ENCODE measurements at regions not wholly inside any gene's neighbourhood (a gene's known extent, or its start where the extent isn't known, plus 50 kb on each side); places are given as distances from the start of the nearest gene placed in this dataset.

DNA sequence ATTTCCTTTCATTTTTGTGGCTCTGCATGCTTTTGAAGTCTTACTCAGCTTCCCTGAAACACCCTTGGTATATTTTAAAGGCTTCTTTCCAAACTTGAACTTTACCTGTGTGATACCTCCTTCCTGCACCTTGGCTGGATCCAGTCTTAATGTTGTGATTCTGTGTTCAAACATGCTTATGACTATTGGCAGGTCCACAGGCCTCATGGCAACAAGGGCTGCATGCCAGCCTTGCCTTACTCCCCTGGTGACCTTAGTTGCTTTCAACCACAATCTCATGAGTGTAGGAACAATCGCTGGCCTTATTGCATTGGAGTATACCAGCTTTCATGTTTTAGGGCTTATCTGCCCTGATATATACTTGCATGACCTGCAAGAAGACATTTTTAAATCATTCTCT, 238.7 kb downstream of the KIF20B start:
- TF ChIP-seq, protein P1, sequence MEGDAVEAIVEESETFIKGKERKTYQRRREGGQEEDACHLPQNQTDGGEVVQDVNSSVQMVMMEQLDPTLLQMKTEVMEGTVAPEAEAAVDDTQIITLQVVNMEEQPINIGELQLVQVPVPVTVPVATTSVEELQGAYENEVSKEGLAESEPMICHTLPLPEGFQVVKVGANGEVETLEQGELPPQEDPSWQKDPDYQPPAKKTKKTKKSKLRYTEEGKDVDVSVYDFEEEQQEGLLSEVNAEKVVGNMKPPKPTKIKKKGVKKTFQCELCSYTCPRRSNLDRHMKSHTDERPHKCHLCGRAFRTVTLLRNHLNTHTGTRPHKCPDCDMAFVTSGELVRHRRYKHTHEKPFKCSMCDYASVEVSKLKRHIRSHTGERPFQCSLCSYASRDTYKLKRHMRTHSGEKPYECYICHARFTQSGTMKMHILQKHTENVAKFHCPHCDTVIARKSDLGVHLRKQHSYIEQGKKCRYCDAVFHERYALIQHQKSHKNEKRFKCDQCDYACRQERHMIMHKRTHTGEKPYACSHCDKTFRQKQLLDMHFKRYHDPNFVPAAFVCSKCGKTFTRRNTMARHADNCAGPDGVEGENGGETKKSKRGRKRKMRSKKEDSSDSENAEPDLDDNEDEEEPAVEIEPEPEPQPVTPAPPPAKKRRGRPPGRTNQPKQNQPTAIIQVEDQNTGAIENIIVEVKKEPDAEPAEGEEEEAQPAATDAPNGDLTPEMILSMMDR (conservative IDR thresholded peaks at IDR 0.05), result no peak
- Mint-ChIP-seq H3K27me3 (ENCODE audit: low read depth) (no peaks in the 10 kb centered on the region), H3K4me1 (no peaks in the 10 kb centered on the region), H3K4me3 (no peak overlapping the region), H3K27ac (ENCODE audit: unreplicated experiment) (no peak overlapping the region), H3K36me3 (ENCODE audit: low read depth) (peaks cover 2% of the 10 kb centered on the region), H3K9me3 (peaks cover 7% of the 10 kb centered on the region)
- no peak for DNase-seq (ENCODE audit: low read depth, low spot score)

DNA sequence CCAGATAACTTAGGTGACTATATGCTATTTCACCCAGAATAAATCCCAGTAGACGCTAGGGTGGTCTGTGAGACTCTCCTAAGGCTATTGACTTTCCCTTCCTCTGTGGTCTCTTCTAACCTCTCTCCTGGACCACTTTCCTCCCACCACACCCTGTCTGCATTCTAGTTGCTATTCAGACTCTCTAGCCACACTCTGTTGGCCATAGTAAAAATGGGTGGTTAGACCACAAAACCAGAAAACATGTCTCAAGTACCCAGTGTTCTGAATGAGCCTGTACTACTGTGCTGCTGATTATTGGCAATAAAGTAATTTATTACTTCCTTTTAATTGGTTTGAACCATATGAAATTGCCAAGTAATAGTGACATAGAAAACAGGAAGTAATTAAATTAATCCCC, 240.8 kb downstream of the KIF20B start:
- DNase-seq (ENCODE audit: low read depth, low spot score), result no peak
- Mint-ChIP-seq H3K27ac (ENCODE audit: unreplicated experiment) (no peak overlapping the region), H3K27me3 (ENCODE audit: low read depth) (no peaks in the 10 kb centered on the region), H3K36me3 (ENCODE audit: low read depth) (no peaks in the 10 kb centered on the region), H3K9me3 (peaks cover 3% of the 10 kb centered on the region), H3K4me1 (no peaks in the 10 kb centered on the region), H3K4me3 (no peak overlapping the region)
- TF ChIP-seq, protein P1 (conservative IDR thresholded peaks at IDR 0.05), result no peak

DNA sequence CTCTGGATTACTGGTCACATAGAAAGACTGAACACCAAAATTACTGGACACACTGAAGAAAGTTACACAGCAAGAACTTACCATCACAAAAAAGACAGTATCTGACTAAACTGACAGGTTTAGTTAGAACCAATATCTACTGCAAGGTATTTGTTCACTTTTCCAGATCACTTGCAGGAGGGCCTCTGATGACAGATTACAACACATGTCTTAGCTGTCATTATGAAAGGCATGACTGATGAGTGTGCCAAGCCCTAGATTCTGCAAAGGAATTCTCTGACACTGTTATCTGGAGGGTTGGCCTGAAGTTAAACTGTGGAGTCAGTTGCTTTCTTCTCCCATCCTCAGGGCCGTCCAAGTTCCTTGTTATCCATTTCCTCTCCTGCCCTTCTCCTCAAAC, 242.7 kb downstream of the KIF20B start:
- Mint-ChIP-seq H3K4me3 (no peak overlapping the region), H3K27ac (ENCODE audit: unreplicated experiment) (no peak overlapping the region), H3K36me3 (ENCODE audit: low read depth) (no peaks in the 10 kb centered on the region), H3K9me3 (peaks cover 10% of the 10 kb centered on the region), H3K4me1 (no peaks in the 10 kb centered on the region), H3K27me3 (ENCODE audit: low read depth) (no peaks in the 10 kb centered on the region)
- DNase-seq (ENCODE audit: low read depth, low spot score), result no peak
- TF ChIP-seq, protein P1 (conservative IDR thresholded peaks at IDR 0.05), result no peak

DNA sequence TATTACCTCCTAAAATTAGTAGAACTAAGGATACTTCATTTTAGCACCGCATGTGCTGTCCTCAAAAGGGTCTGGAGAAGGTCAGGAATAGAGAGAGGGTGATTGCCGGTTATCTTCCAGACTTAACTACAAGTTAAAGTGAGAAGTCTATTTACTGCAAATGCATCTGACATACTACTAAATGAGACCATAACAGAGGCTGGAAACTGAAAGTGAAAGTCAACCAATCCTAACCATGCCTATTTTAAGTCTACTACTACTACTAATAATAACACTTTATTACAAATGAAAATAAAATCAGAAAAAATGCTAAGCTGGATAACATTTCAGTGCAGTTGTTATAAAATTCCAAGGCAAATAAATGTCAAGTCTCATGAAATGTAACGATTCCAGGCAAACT, 244.7 kb downstream of the KIF20B start:
- DNase-seq (ENCODE audit: low read depth, low spot score), result no peak
- TF ChIP-seq, protein P1 (conservative IDR thresholded peaks at IDR 0.05), result no peak
- Mint-ChIP-seq H3K27me3 (ENCODE audit: low read depth) (no peaks in the 10 kb centered on the region), H3K4me3 (no peak overlapping the region), H3K27ac (ENCODE audit: unreplicated experiment) (no peak overlapping the region), H3K9me3 (peaks cover 10% of the 10 kb centered on the region), H3K36me3 (ENCODE audit: low read depth) (no peaks in the 10 kb centered on the region), H3K4me1 (no peaks in the 10 kb centered on the region)

DNA sequence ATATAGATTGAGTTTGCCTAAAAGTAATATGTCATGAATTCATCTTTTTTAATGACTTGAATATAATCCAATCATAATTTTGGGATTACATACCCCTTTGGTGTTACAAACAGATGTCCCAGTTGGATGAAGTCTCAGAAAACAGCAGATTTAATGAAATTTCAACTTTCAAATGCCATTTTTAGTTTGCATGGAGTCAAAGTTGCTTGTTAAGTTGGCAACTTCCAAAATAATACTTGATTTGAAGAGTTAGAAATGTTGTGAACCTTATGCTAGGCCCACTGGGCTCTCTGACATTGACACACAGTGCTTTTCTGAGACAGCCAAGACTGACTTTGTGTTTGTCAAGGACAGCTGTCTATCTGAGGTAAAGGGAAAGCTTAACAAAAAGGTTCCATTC, 248.1 kb downstream of the KIF20B start:
- TF ChIP-seq, protein P1 (conservative IDR thresholded peaks at IDR 0.05), result no peak
- H3K4me3 Mint-ChIP-seq, result no peak overlapping the region
- H3K27ac Mint-ChIP-seq (ENCODE audit: unreplicated experiment), result no peak overlapping the region
- H3K36me3 Mint-ChIP-seq (ENCODE audit: low read depth), result no peaks in the 10 kb centered on the region
- H3K9me3 Mint-ChIP-seq, result peaks cover 10% of the 10 kb centered on the region
- peaks cover 9% of the 10 kb centered on the region for H3K27me3 Mint-ChIP-seq (ENCODE audit: low read depth)
- H3K4me1 Mint-ChIP-seq, result no peaks in the 10 kb centered on the region
- DNase-seq (ENCODE audit: low read depth, low spot score), result no peak

DNA sequence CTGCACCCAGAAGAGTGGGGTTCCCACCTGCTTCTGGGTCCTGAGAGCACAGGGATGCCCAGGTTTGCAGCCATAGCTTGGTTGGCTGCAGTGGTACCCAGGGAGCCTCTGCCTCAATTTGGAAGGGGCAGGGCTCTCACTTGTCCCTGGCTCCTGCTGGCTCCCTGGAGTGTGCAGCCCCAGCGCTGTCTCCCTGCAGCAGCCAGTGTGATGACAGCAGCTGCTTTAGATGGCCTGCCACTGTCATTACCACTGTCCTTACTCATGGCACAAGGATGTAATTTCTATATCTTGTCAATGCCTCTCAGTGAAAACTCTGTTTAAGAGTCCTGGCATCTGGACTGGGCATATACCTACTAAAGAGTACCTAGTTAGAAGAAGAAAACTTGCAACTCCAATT, 250.9 kb downstream of the KIF20B start:
- peaks cover 9% of the 10 kb centered on the region for H3K27me3 Mint-ChIP-seq (ENCODE audit: low read depth)
- no peaks in the 10 kb centered on the region for H3K36me3 Mint-ChIP-seq (ENCODE audit: low read depth)
- no peak for DNase-seq (ENCODE audit: low read depth, low spot score)

More for the DNA sequence above, 250.9 kb downstream of the KIF20B start:
- TF ChIP-seq, protein P1 (conservative IDR thresholded peaks at IDR 0.05), result no peak
- Mint-ChIP-seq H3K4me3 (no peak overlapping the region), H3K9me3 (peaks cover 9% of the 10 kb centered on the region), H3K4me1 (no peaks in the 10 kb centered on the region), H3K27ac (ENCODE audit: unreplicated experiment) (no peak overlapping the region)

All from neural crest cell (in vitro differentiated cells).